Fibroblast of pulmonary artery (primary cell): ENCODE measurements at regions not wholly inside any gene's neighbourhood (a gene's known extent, or its start where the extent isn't known, plus 50 kb on each side); places are given as distances from the start of the nearest gene placed in this dataset.

Experiments used
- DNase-seq: peaks from one replicate; pipeline ENCODE4 v3.0.0-alpha.2; 2010; ENCODE audit warnings: low read depth
- H3K4me3 ChIP-seq: replicated peaks from 2 replicates; pipeline ENCODE4 v1.5.1; 2011; ENCODE audit warnings: low read depth, mild to moderate bottlenecking, control low read depth, low read length, moderate library complexity
- CTCF ChIP-seq: IDR thresholded peaks from 2 replicates; pipeline ENCODE4 v1.5.1; 2011; ENCODE audit warnings: mild to moderate bottlenecking, control low read depth, low read length, inconsistent platforms; ENCODE audit errors: missing control alignments

- no peak for TF ChIP-seq CTCF
- DNase-seq = peak; percentile 80
- H3K4me3 ChIP-seq = no peak overlapping the region
Observed at GRCh38 chr22:27435844-27436576, 365.5 kb downstream of the MN1 start.

- no peak for TF ChIP-seq CTCF
- DNase-seq = no peak
- H3K4me3 ChIP-seq = no peak overlapping the region
Observed at GRCh38 chr22:27436591-27436990, 365.0 kb downstream of the MN1 start.

GRCh38 chr22:27437570-27437969, 364.0 kb downstream of the MN1 start:
- TF ChIP-seq CTCF = no peak
- H3K4me3 ChIP-seq = no peak overlapping the region
- no peak for DNase-seq

GRCh38 chr22:27438271-27438980, 363.1 kb downstream of the MN1 start:
- no peak overlapping the region for H3K4me3 ChIP-seq
- no peak for TF ChIP-seq CTCF
- DNase-seq = no peak

GRCh38 chr22:27439131-27439530, 362.4 kb downstream of the MN1 start:
- TF ChIP-seq CTCF = no peak
- DNase-seq = no peak

GRCh38 chr22:27440304-27440865, 361.2 kb downstream of the MN1 start:
- H3K4me3 ChIP-seq = no peak overlapping the region
- no peak for TF ChIP-seq CTCF
- no peak for DNase-seq

More at GRCh38 chr22:27439131-27439530, 362.4 kb downstream of the MN1 start:
- H3K4me3 ChIP-seq = no peak overlapping the region
